T-helper 2 cell treated with Interferon-gamma antibody and Interleukin-4, amounts not matched to agents 5 μg/mL and 100 μg/mL, for 36 hours (primary cell): ENCODE measurements at regions not wholly inside any gene's neighbourhood (a gene's known extent, or its start where the extent isn't known, plus 50 kb on each side); places are given as distances from the start of the nearest gene placed in this dataset.
A peak's percentile ranks its signal among the peaks of the same experiment; 100 is the strongest.
"Not testable (repeated sequence)": the region's sequence is repeated elsewhere in the genome, so short reads cannot be mapped to it uniquely, and the experiment has no call there.

ENCODE experiments used
- DNase-seq: peaks from one replicate; pipeline ENCODE4 v3.0.0; 2021; ENCODE audit warnings: low spot score
- H3K27ac Mint-ChIP-seq: one replicate; pipeline ENCODE4 v1.8.0; 2021; ENCODE audit warnings: mild to moderate bottlenecking, mixed read lengths
- H3K27me3 Mint-ChIP-seq: one replicate; pipeline ENCODE4 v1.8.0; 2021; ENCODE audit warnings: low read depth, mixed read lengths
- H3K36me3 Mint-ChIP-seq: one replicate; pipeline ENCODE4 v1.8.0; 2021; ENCODE audit warnings: low read depth, mixed read lengths
- H3K4me1 Mint-ChIP-seq: one replicate; pipeline ENCODE4 v1.8.0; 2021; ENCODE audit warnings: low read depth, mixed read lengths
- H3K4me3 Mint-ChIP-seq: one replicate; pipeline ENCODE4 v1.8.0; 2022; ENCODE audit warnings: mild to moderate bottlenecking, moderate library complexity, mixed read lengths
- H3K9me3 Mint-ChIP-seq: one replicate; pipeline ENCODE4 v1.8.0; 2021; ENCODE audit warnings: mixed read lengths

GRCh38 chr5:126677121-126677520 lies 76.4 kb downstream of the PHAX start:
- no peaks in the 10 kb centered on the region for H3K9me3 Mint-ChIP-seq
- DNase-seq: no peak
- no peak overlapping the region for H3K27ac Mint-ChIP-seq
- no peak overlapping the region for H3K4me3 Mint-ChIP-seq
- no peaks in the 10 kb centered on the region for H3K36me3 Mint-ChIP-seq
- peaks cover 21% of the 10 kb centered on the region for H3K4me1 Mint-ChIP-seq
- no peaks in the 10 kb centered on the region for H3K27me3 Mint-ChIP-seq

GRCh38 chr5:126680191-126680817 lies 79.6 kb downstream of the PHAX start:
- Mint-ChIP-seq H3K27me3 (no peaks in the 10 kb centered on the region), H3K4me3 (no peak overlapping the region), H3K27ac (peak overlapping the region; percentile 14), H3K4me1 (peaks cover 31% of the 10 kb centered on the region), H3K36me3 (no peaks in the 10 kb centered on the region), H3K9me3 (no peaks in the 10 kb centered on the region)
- DNase-seq: no peak

GRCh38 chr5:126681314-126681713 lies 80.6 kb downstream of the PHAX start:
- not testable (repeated sequence) for H3K27me3 Mint-ChIP-seq, H3K4me3 Mint-ChIP-seq
- H3K4me1 Mint-ChIP-seq: peaks cover 33% of the 10 kb centered on the region

GRCh38 chr5:126681970-126682369 lies 81.2 kb downstream of the PHAX start:
- Mint-ChIP-seq H3K27me3 (no peaks in the 10 kb centered on the region), H3K27ac (no peak overlapping the region), H3K4me3 (no peak overlapping the region), H3K4me1 (peaks cover 33% of the 10 kb centered on the region), H3K36me3 (no peaks in the 10 kb centered on the region), H3K9me3 (no peaks in the 10 kb centered on the region)
- DNase-seq: no peak

More at GRCh38 chr5:126681314-126681713, 80.6 kb downstream of the PHAX start:
- H3K36me3 Mint-ChIP-seq, DNase-seq, H3K27ac Mint-ChIP-seq, H3K9me3 Mint-ChIP-seq: not testable (repeated sequence)

- no peak overlapping the region for H3K27ac Mint-ChIP-seq
- no peaks in the 10 kb centered on the region for H3K36me3 Mint-ChIP-seq
- no peaks in the 10 kb centered on the region for H3K9me3 Mint-ChIP-seq
- peaks cover 33% of the 10 kb centered on the region for H3K4me1 Mint-ChIP-seq
- no peak overlapping the region for H3K4me3 Mint-ChIP-seq
- no peaks in the 10 kb centered on the region for H3K27me3 Mint-ChIP-seq
- no peak for DNase-seq
Measured at GRCh38 chr5:126682856-126683255, 82.1 kb downstream of the PHAX start.

GRCh38 chr5:126683912-126684311 lies 83.2 kb downstream of the PHAX start:
- Mint-ChIP-seq H3K4me3 (no peak overlapping the region), H3K27ac (no peak overlapping the region), H3K9me3 (no peaks in the 10 kb centered on the region), H3K27me3 (no peaks in the 10 kb centered on the region), H3K36me3 (no peaks in the 10 kb centered on the region), H3K4me1 (peaks cover 33% of the 10 kb centered on the region)
- DNase-seq: no peak

GRCh38 chr5:126684656-126685442 lies 84.1 kb downstream of the PHAX start:
- not testable (repeated sequence) for H3K36me3 Mint-ChIP-seq, H3K27me3 Mint-ChIP-seq, H3K9me3 Mint-ChIP-seq
- peak overlapping the region; percentile 43 for H3K27ac Mint-ChIP-seq
- H3K4me1 Mint-ChIP-seq: peaks cover 26% of the 10 kb centered on the region
- peak overlapping the region; percentile 32 for H3K4me3 Mint-ChIP-seq
- DNase-seq: peak; percentile 59

- no peak for DNase-seq
- Mint-ChIP-seq H3K4me1 (peaks cover 18% of the 10 kb centered on the region), H3K36me3 (no peaks in the 10 kb centered on the region), H3K27me3 (no peaks in the 10 kb centered on the region), H3K4me3 (no peak overlapping the region), H3K9me3 (no peaks in the 10 kb centered on the region), H3K27ac (peak overlapping the region; percentile 40)
Measured at GRCh38 chr5:126686451-126687126, 85.8 kb downstream of the PHAX start.

GRCh38 chr5:126692971-126693370 lies 84.0 kb upstream of the LMNB1 start:
- Mint-ChIP-seq H3K27ac (no peak overlapping the region), H3K4me1 (no peaks in the 10 kb centered on the region), H3K36me3 (no peaks in the 10 kb centered on the region), H3K27me3 (no peaks in the 10 kb centered on the region), H3K4me3 (no peak overlapping the region), H3K9me3 (no peaks in the 10 kb centered on the region)
- no peak for DNase-seq

GRCh38 chr5:126693806-126694205 lies 83.1 kb upstream of the LMNB1 start:
- Mint-ChIP-seq H3K27ac (no peak overlapping the region), H3K9me3 (no peaks in the 10 kb centered on the region), H3K4me1 (peaks cover 2% of the 10 kb centered on the region), H3K27me3 (no peaks in the 10 kb centered on the region), H3K4me3 (no peak overlapping the region), H3K36me3 (no peaks in the 10 kb centered on the region)
- no peak for DNase-seq

- H3K27me3 Mint-ChIP-seq: no peaks in the 10 kb centered on the region
Measured at GRCh38 chr5:126694403-126694802, 82.5 kb upstream of the LMNB1 start.

GRCh38 chr5:126695091-126695490 lies 81.8 kb upstream of the LMNB1 start:
- DNase-seq: no peak
- H3K27ac Mint-ChIP-seq: no peak overlapping the region

More at GRCh38 chr5:126694403-126694802, 82.5 kb upstream of the LMNB1 start:
- H3K27ac Mint-ChIP-seq: no peak overlapping the region
- peaks cover 2% of the 10 kb centered on the region for H3K4me1 Mint-ChIP-seq
- H3K36me3 Mint-ChIP-seq: no peaks in the 10 kb centered on the region
- no peaks in the 10 kb centered on the region for H3K9me3 Mint-ChIP-seq
- H3K4me3 Mint-ChIP-seq: no peak overlapping the region
- no peak for DNase-seq

GRCh38 chr5:126707080-126707479 lies 69.9 kb upstream of the LMNB1 start:
- H3K36me3 Mint-ChIP-seq: no peaks in the 10 kb centered on the region
- H3K27ac Mint-ChIP-seq: no peak overlapping the region
- no peak for DNase-seq
- no peak overlapping the region for H3K4me3 Mint-ChIP-seq
- H3K27me3 Mint-ChIP-seq: no peaks in the 10 kb centered on the region
- peaks cover 9% of the 10 kb centered on the region for H3K9me3 Mint-ChIP-seq
- no peaks in the 10 kb centered on the region for H3K4me1 Mint-ChIP-seq

More at GRCh38 chr5:126695091-126695490, 81.8 kb upstream of the LMNB1 start:
- Mint-ChIP-seq H3K36me3 (no peaks in the 10 kb centered on the region), H3K9me3 (no peaks in the 10 kb centered on the region), H3K4me3 (no peak overlapping the region), H3K4me1 (peaks cover 7% of the 10 kb centered on the region), H3K27me3 (no peaks in the 10 kb centered on the region)

- peaks cover 2% of the 10 kb centered on the region for H3K4me1 Mint-ChIP-seq
- peaks cover 5% of the 10 kb centered on the region for H3K9me3 Mint-ChIP-seq
- no peak for DNase-seq
- no peaks in the 10 kb centered on the region for H3K27me3 Mint-ChIP-seq
- H3K4me3 Mint-ChIP-seq: no peak overlapping the region
- no peak overlapping the region for H3K27ac Mint-ChIP-seq
- H3K36me3 Mint-ChIP-seq: no peaks in the 10 kb centered on the region
Measured at GRCh38 chr5:126715765-126716164, 61.2 kb upstream of the LMNB1 start.
